ENCODE measurements at regions not wholly inside any gene's neighbourhood (a gene's known extent, or its start where the extent isn't known, plus 50 kb on each side); places are given as distances from the start of the nearest gene placed in this dataset.

GRCh38 chr7:68482800-68483199 lies 1115.5 kb upstream of the AUTS2 start:
- Mint-ChIP-seq H3K4me1 (no peaks in the 10 kb centered on the region), H3K36me3 (no peaks in the 10 kb centered on the region), H3K4me3 (no peak overlapping the region), H3K9me3 (peaks cover 4 to 15% (median 5%) of the 10 kb centered on the region in 5 donors), H3K27ac (no peak overlapping the region), H3K27me3 (no peaks in the 10 kb centered on the region)
- ChIA-PET CTCF (no interaction called here), POLR2A (no interaction called here)
- Histone ChIP-seq H3K4me1 (ENCODE audit: insufficient read depth, low read length) (no peaks in the 10 kb centered on the region), H3K36me3 (ENCODE audit: insufficient read depth, low read length) (no peaks in the 10 kb centered on the region), H3K4me3 (ENCODE audit: low read length) (no peak overlapping the region), H3K27me3 (ENCODE audit: insufficient read depth, low read length, poor library complexity, severe bottlenecking) (no peaks in the 10 kb centered on the region), H3K27ac (ENCODE audit: low read depth, low read length) (no peak overlapping the region), H3K9me3 (ENCODE audit: low read length) (no peaks in the 10 kb centered on the region)
- no peak for DNase-seq

DNA sequence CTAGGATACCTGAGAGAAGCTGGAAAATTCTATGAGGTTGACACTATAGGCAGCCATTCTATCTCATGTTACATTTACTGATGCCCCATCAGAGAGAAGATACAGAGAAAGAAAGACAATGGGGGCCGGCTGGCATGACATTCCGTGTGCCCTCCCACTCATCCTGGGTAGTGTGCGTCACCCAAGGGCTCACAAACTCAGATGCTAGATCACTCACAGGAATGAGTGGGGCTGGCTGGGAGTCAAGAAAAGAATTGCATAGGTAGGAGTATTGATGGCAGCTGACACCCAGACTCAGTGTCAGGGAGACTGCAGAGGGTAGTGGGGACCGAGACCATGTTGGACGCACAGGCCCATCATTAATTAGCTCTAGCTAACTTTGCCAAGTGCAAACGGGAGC lies 1113.5 kb upstream of the AUTS2 start:
- Mint-ChIP-seq H3K4me3 (no peak overlapping the region), H3K27me3 (no peaks in the 10 kb centered on the region), H3K36me3 (no peaks in the 10 kb centered on the region), H3K4me1 (no peaks in the 10 kb centered on the region), H3K27ac (no peak overlapping the region), H3K9me3 (peaks cover 4 to 20% (median 7%) of the 10 kb centered on the region in 5 donors)
- Histone ChIP-seq H3K27ac (ENCODE audit: low read depth, low read length) (no peak overlapping the region), H3K4me1 (ENCODE audit: insufficient read depth, low read length) (no peaks in the 10 kb centered on the region), H3K36me3 (ENCODE audit: insufficient read depth, low read length) (no peaks in the 10 kb centered on the region), H3K9me3 (ENCODE audit: low read length) (no peaks in the 10 kb centered on the region), H3K27me3 (ENCODE audit: insufficient read depth, low read length, poor library complexity, severe bottlenecking) (no peaks in the 10 kb centered on the region), H3K4me3 (ENCODE audit: low read length) (no peak overlapping the region)
- DNase-seq, result no peak
- ChIA-PET POLR2A (no interaction called here), CTCF (no interaction called here)

DNA sequence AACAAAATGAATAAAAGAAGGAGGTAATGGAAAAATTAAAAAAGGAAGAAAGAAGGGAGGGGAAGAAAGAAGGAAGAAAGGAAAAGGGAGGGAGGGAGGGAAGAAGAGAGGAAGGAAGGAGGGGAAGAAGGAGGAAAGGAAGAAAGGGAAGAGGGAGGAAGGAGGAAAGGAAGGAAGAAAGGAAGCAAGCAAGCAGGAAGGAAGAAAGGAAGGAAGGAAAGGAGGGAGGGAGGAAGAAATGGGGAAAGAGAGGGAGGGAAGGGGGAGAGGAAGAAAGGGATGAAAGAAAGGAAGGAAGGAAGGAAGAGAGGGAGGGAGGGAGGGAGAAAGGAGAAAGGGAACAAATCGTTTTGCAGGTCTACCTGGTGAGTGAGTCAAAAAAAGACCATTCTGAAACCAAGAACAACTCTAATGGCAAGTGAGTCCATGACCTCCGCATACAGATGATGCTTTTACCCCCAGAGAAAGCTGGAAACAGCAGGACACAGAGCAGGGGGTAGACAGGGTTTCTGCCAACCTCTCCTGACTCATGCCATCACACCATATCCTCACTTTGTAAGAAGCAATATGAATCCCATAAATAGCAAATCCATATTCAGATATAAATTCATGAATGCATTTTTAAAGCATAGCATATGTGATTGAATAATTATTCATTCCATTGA lies 1112.9 kb upstream of the AUTS2 start:
- Mint-ChIP-seq H3K36me3 (no peaks in the 10 kb centered on the region), H3K4me1 (no peaks in the 10 kb centered on the region), H3K27ac (no peak overlapping the region), H3K9me3 (peaks cover 4 to 21% (median 9%) of the 10 kb centered on the region in 5 donors), H3K4me3 (no peak overlapping the region), H3K27me3 (no peaks in the 10 kb centered on the region)
- Histone ChIP-seq H3K4me3 (ENCODE audit: low read length) (no peak overlapping the region), H3K9me3 (ENCODE audit: low read length) (no peaks in the 10 kb centered on the region), H3K27ac (ENCODE audit: low read depth, low read length) (no peak overlapping the region), H3K4me1 (ENCODE audit: insufficient read depth, low read length) (no peaks in the 10 kb centered on the region), H3K36me3 (ENCODE audit: insufficient read depth, low read length) (no peaks in the 10 kb centered on the region), H3K27me3 (ENCODE audit: insufficient read depth, low read length, poor library complexity, severe bottlenecking) (no peaks in the 10 kb centered on the region)
- ChIA-PET CTCF (no interaction called here), POLR2A (no interaction called here)
- no peak for DNase-seq

GRCh38 chr7:68488341-68489060 lies 1109.8 kb upstream of the AUTS2 start:
- no peaks in the 10 kb centered on the region for H3K27me3 Mint-ChIP-seq
- H3K4me1 ChIP-seq (ENCODE audit: insufficient read depth, low read length), result no peaks in the 10 kb centered on the region
- H3K4me1 Mint-ChIP-seq, result no peaks in the 10 kb centered on the region
- POLR2A ChIA-PET, result no interaction called here
- H3K4me3 ChIP-seq (ENCODE audit: low read length), result no peak overlapping the region
- no peak overlapping the region for H3K27ac Mint-ChIP-seq
- CTCF ChIA-PET, result no interaction called here
- no peaks in the 10 kb centered on the region for H3K36me3 Mint-ChIP-seq
- no peak overlapping the region for H3K27ac ChIP-seq (ENCODE audit: low read depth, low read length)
- H3K36me3 ChIP-seq (ENCODE audit: insufficient read depth, low read length), result no peaks in the 10 kb centered on the region
- H3K9me3 ChIP-seq (ENCODE audit: low read length), result no peaks in the 10 kb centered on the region
- peaks cover 0 to 9% (median 5%) of the 10 kb centered on the region in 5 donors for H3K9me3 Mint-ChIP-seq
- no peak overlapping the region for H3K4me3 Mint-ChIP-seq
- DNase-seq, result no peak
- no peaks in the 10 kb centered on the region for H3K27me3 ChIP-seq (ENCODE audit: insufficient read depth, low read length, poor library complexity, severe bottlenecking)

- DNase-seq, result no peak
- ChIA-PET POLR2A (no interaction called here), CTCF (no interaction called here)
- H3K4me3 Mint-ChIP-seq, result no peak overlapping the region
- Histone ChIP-seq H3K27ac (ENCODE audit: low read depth, low read length) (no peak overlapping the region), H3K4me1 (ENCODE audit: insufficient read depth, low read length) (no peaks in the 10 kb centered on the region), H3K36me3 (ENCODE audit: insufficient read depth, low read length) (no peaks in the 10 kb centered on the region), H3K4me3 (ENCODE audit: low read length) (no peak overlapping the region), H3K27me3 (ENCODE audit: insufficient read depth, low read length, poor library complexity, severe bottlenecking) (no peaks in the 10 kb centered on the region), H3K9me3 (ENCODE audit: low read length) (no peaks in the 10 kb centered on the region)
- H3K9me3 Mint-ChIP-seq, result peaks cover 0 to 16% (median 8%) of the 10 kb centered on the region in 5 donors
- no peaks in the 10 kb centered on the region for H3K4me1 Mint-ChIP-seq
- no peaks in the 10 kb centered on the region for H3K27me3 Mint-ChIP-seq
- H3K36me3 Mint-ChIP-seq, result no peaks in the 10 kb centered on the region
- no peak overlapping the region for H3K27ac Mint-ChIP-seq
Observed at GRCh38 chr7:68491523-68492358, 1106.5 kb upstream of the AUTS2 start.

- Histone ChIP-seq H3K4me3 (ENCODE audit: low read length) (no peak overlapping the region), H3K27ac (ENCODE audit: low read depth, low read length) (no peak overlapping the region), H3K4me1 (ENCODE audit: insufficient read depth, low read length) (no peaks in the 10 kb centered on the region), H3K36me3 (ENCODE audit: insufficient read depth, low read length) (no peaks in the 10 kb centered on the region), H3K9me3 (ENCODE audit: low read length) (no peaks in the 10 kb centered on the region), H3K27me3 (ENCODE audit: insufficient read depth, low read length, poor library complexity, severe bottlenecking) (no peaks in the 10 kb centered on the region)
- Mint-ChIP-seq H3K27me3 (no peaks in the 10 kb centered on the region), H3K9me3 (peaks cover 0 to 16% (median 8%) of the 10 kb centered on the region in 5 donors), H3K4me1 (no peaks in the 10 kb centered on the region), H3K27ac (no peak overlapping the region), H3K4me3 (no peak overlapping the region), H3K36me3 (no peaks in the 10 kb centered on the region)
- CTCF ChIA-PET, result no interaction called here
- no peak for DNase-seq
- POLR2A ChIA-PET, result no interaction called here
Observed at GRCh38 chr7:68492359-68492690, 1106.0 kb upstream of the AUTS2 start.

GRCh38 chr7:68503400-68503799 lies 1094.9 kb upstream of the AUTS2 start:
- Mint-ChIP-seq H3K4me3 (no peak overlapping the region), H3K36me3 (no peaks in the 10 kb centered on the region), H3K27me3 (no peaks in the 10 kb centered on the region), H3K9me3 (peaks cover 7 to 23% (median 13%) of the 10 kb centered on the region in 5 donors), H3K27ac (no peak overlapping the region), H3K4me1 (no peaks in the 10 kb centered on the region)
- H3K27ac ChIP-seq (ENCODE audit: low read depth, low read length), result no peak overlapping the region
- H3K4me3 ChIP-seq (ENCODE audit: low read length), result no peak overlapping the region
- H3K4me1 ChIP-seq (ENCODE audit: insufficient read depth, low read length), result no peaks in the 10 kb centered on the region
- ChIA-PET CTCF (no interaction called here), POLR2A (no interaction called here)
- no peaks in the 10 kb centered on the region for H3K36me3 ChIP-seq (ENCODE audit: insufficient read depth, low read length)
- H3K27me3 ChIP-seq (ENCODE audit: insufficient read depth, low read length, poor library complexity, severe bottlenecking), result no peaks in the 10 kb centered on the region
- H3K9me3 ChIP-seq (ENCODE audit: low read length), result no peaks in the 10 kb centered on the region
- no peak for DNase-seq

DNA sequence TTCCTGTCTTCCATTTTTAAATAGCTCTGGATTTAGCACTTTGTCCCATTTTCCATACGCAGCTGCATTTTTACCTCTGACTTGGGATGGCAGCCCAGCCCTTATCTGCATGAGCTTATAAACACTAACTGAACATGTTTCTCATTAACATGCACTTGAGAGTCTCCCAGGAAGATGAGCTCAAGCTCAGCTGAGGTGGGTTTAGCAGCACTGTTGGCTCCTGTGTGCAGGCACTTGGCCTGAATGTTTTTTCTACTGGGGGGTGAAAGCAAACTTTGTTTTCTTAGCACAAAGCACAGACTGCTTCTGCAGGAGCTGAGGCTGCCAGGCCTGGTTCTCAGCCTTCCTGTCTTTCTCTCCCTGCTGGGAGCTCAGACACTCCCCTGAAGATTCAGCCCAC lies 1093.6 kb upstream of the AUTS2 start:
- peaks cover 10 to 31% (median 19%) of the 10 kb centered on the region in 5 donors for H3K9me3 Mint-ChIP-seq
- H3K27me3 Mint-ChIP-seq, result peaks cover 0 to 3% of the 10 kb centered on the region in 2 donors
- no peaks in the 10 kb centered on the region for H3K36me3 Mint-ChIP-seq
- Histone ChIP-seq H3K27me3 (ENCODE audit: insufficient read depth, low read length, poor library complexity, severe bottlenecking) (no peaks in the 10 kb centered on the region), H3K36me3 (ENCODE audit: insufficient read depth, low read length) (no peaks in the 10 kb centered on the region), H3K27ac (ENCODE audit: low read depth, low read length) (no peak overlapping the region), H3K9me3 (ENCODE audit: low read length) (peaks cover 4% of the 10 kb centered on the region), H3K4me1 (ENCODE audit: insufficient read depth, low read length) (no peaks in the 10 kb centered on the region), H3K4me3 (ENCODE audit: low read length) (no peak overlapping the region)
- ChIA-PET POLR2A (no interaction called here), CTCF (no interaction called here)
- H3K27ac Mint-ChIP-seq, result no peak overlapping the region
- H3K4me3 Mint-ChIP-seq, result no peak overlapping the region
- H3K4me1 Mint-ChIP-seq, result no peaks in the 10 kb centered on the region
- no peak for DNase-seq
